ENCODE measurements at regions not wholly inside any gene's neighbourhood (a gene's known extent, or its start where the extent isn't known, plus 50 kb on each side); places are given as distances from the start of the nearest gene placed in this dataset.

DNA sequence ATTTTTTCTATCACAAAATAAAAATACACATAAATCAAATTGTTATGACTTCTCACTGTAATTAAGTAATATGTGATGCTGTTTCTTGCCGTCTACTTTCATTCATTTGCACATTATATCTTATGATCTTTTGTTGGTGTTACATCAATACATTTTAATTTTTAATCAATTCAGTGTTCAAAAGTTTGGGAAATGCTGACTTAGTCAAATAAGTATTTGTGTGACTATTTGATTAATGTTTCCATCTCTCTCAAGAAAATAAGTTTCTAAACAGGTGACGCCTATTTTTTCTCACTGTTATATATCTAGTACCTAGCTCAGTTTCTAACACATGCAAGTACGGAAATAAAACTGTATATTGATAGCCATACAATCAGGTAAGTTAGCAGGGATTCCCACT is 329.5 kb upstream of the KIRREL3 start:
- no peaks in the 10 kb centered on the region for H4K20me1 ChIP-seq (ENCODE audit: control insufficient read depth, insufficient read depth, low read length, poor library complexity, severe bottlenecking)
- no peaks in the 10 kb centered on the region for H3K79me2 ChIP-seq (ENCODE audit: control insufficient read depth, insufficient read depth, low read length)
- peaks cover 0 to 5% (median 0%) of the 10 kb centered on the region in 3 donors for H3K9me3 ChIP-seq (ENCODE audit: control extremely low read depth in 1 of 3, control insufficient read depth in 2 of 3, insufficient read depth in 1 of 3, low read length in 2 of 3)
- H2AFZ ChIP-seq (ENCODE audit: insufficient read depth, low read depth, low read length, poor library complexity, severe bottlenecking) = no peak overlapping the region
- no peak overlapping the region for H3K27ac ChIP-seq (ENCODE audit: low read length in 2 of 2)
- CTCF ChIA-PET = no interaction called here
- no peaks in the 10 kb centered on the region for H3K27me3 Mint-ChIP-seq
- no peak overlapping the region for H3K9ac ChIP-seq (ENCODE audit: low read length)
- no peak overlapping the region for H3K4me3 Mint-ChIP-seq
- no peaks in the 10 kb centered on the region for H3K4me1 Mint-ChIP-seq
- intact Hi-C loops (cut with micrococcal nuclease) = no loop called here
- no peak overlapping the region for H3K27ac Mint-ChIP-seq
- TF ChIP-seq, protein P1, sequence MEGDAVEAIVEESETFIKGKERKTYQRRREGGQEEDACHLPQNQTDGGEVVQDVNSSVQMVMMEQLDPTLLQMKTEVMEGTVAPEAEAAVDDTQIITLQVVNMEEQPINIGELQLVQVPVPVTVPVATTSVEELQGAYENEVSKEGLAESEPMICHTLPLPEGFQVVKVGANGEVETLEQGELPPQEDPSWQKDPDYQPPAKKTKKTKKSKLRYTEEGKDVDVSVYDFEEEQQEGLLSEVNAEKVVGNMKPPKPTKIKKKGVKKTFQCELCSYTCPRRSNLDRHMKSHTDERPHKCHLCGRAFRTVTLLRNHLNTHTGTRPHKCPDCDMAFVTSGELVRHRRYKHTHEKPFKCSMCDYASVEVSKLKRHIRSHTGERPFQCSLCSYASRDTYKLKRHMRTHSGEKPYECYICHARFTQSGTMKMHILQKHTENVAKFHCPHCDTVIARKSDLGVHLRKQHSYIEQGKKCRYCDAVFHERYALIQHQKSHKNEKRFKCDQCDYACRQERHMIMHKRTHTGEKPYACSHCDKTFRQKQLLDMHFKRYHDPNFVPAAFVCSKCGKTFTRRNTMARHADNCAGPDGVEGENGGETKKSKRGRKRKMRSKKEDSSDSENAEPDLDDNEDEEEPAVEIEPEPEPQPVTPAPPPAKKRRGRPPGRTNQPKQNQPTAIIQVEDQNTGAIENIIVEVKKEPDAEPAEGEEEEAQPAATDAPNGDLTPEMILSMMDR (IDR thresholded peaks at IDR 0.05) = no peak
- no peak for TF ChIP-seq EZH2 (IDR thresholded peaks at IDR 0.05; ENCODE audit: borderline replicate concordance, insufficient read depth, low read depth, low read length, poor library complexity, severe bottlenecking)
- ATAC-seq (ENCODE audit: low read depth) = no peak
- H3K4me1 ChIP-seq (ENCODE audit: control insufficient read depth in 2 of 2, insufficient read depth in 2 of 2, low read length in 2 of 2) = no peaks in the 10 kb centered on the region
- DNase-seq = no peak
- H3K9me3 Mint-ChIP-seq (ENCODE audit: insufficient read depth) = peaks cover 3% of the 10 kb centered on the region
- H3K4me3 ChIP-seq (ENCODE audit: control extremely low read depth in 1 of 5, extremely low read depth in 1 of 5, insufficient read depth in 1 of 5, low read depth in 2 of 5, low read length in 4 of 5) = no peak overlapping the region
- no peak overlapping the region for H3K4me2 ChIP-seq (replicated peaks; ENCODE audit: low read depth, low read length, poor library complexity, severe bottlenecking)
- WGBS (ENCODE audit: insufficient coverage) = no CpG with 5 or more reads among the region's 3 CpGs
- no peaks in the 10 kb centered on the region for H3K27me3 ChIP-seq (replicated peaks in 1 of 4; ENCODE audit: control extremely low read depth in 1 of 4, control insufficient read depth in 3 of 4, insufficient read depth in 4 of 4, low read length in 3 of 4)
- POLR2A ChIA-PET = no interaction called here
- H3K36me3 ChIP-seq (replicated peaks in 1 of 2; ENCODE audit: control extremely low read depth in 1 of 2, control insufficient read depth in 1 of 2, extremely low read depth in 1 of 2, insufficient read depth in 2 of 2, low read length in 1 of 2) = no peaks in the 10 kb centered on the region

DNA sequence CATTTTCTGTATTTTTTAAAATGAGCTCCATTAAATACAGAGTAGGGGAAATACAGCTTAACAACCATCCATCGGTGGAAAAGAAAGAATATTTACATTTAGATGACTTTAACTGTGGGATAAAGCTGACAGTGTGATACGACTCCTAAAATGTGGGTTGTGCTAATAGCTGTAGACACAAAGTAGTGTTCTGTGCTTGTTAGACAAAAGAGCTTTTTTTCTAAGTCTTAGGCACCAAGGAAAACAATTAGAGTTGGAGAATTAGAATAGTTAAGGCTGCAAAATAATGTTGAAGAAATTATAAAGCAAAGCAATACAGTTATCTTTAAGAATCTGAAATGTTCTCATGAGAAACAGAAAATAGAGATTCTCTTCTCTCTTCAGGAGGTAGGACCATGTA is 307.7 kb upstream of the KIRREL3 start:
- H3K27me3 Mint-ChIP-seq = no peaks in the 10 kb centered on the region
- DNase-seq (no peak), ATAC-seq (ENCODE audit: low read depth) (no peak)
- H3K4me2 ChIP-seq (replicated peaks; ENCODE audit: low read depth, low read length, poor library complexity, severe bottlenecking) = no peak overlapping the region
- no peaks in the 10 kb centered on the region for H3K27me3 ChIP-seq (replicated peaks in 1 of 4; ENCODE audit: control extremely low read depth in 1 of 4, control insufficient read depth in 3 of 4, insufficient read depth in 4 of 4, low read length in 3 of 4)
- intact Hi-C loops (cut with micrococcal nuclease) = no loop called here
- no peak overlapping the region for H3K4me3 ChIP-seq (ENCODE audit: control extremely low read depth in 1 of 5, extremely low read depth in 1 of 5, insufficient read depth in 1 of 5, low read depth in 2 of 5, low read length in 4 of 5)
- no peak overlapping the region for H3K9ac ChIP-seq (ENCODE audit: low read length)
- ChIA-PET CTCF (no interaction called here), POLR2A (no interaction called here)
- H3K9me3 ChIP-seq (ENCODE audit: control extremely low read depth in 1 of 3, control insufficient read depth in 2 of 3, insufficient read depth in 1 of 3, low read length in 2 of 3) = peaks cover 0 to 4% (median 0%) of the 10 kb centered on the region in 3 donors
- no peaks in the 10 kb centered on the region for H3K79me2 ChIP-seq (ENCODE audit: control insufficient read depth, insufficient read depth, low read length)
- H3K27ac Mint-ChIP-seq = no peak overlapping the region
- H4K20me1 ChIP-seq (ENCODE audit: control insufficient read depth, insufficient read depth, low read length, poor library complexity, severe bottlenecking) = no peaks in the 10 kb centered on the region
- no peaks in the 10 kb centered on the region for H3K4me1 Mint-ChIP-seq
- H3K27ac ChIP-seq (ENCODE audit: low read length in 2 of 2) = no peak overlapping the region
- no peak overlapping the region for H2AFZ ChIP-seq (ENCODE audit: insufficient read depth, low read depth, low read length, poor library complexity, severe bottlenecking)
- H3K36me3 ChIP-seq (replicated peaks in 1 of 2; ENCODE audit: control extremely low read depth in 1 of 2, control insufficient read depth in 1 of 2, extremely low read depth in 1 of 2, insufficient read depth in 2 of 2, low read length in 1 of 2) = no peaks in the 10 kb centered on the region
- 60% methylated on average over 1 of the region's 2 CpGs for WGBS (ENCODE audit: insufficient coverage)
- no peak overlapping the region for H3K4me3 Mint-ChIP-seq
- no peaks in the 10 kb centered on the region for H3K9me3 Mint-ChIP-seq (ENCODE audit: insufficient read depth)
- no peak for TF ChIP-seq EZH2 (IDR thresholded peaks at IDR 0.05; ENCODE audit: borderline replicate concordance, insufficient read depth, low read depth, low read length, poor library complexity, severe bottlenecking)
- TF ChIP-seq, protein P1 (IDR thresholded peaks at IDR 0.05) = no peak
- H3K4me1 ChIP-seq (ENCODE audit: control insufficient read depth in 2 of 2, insufficient read depth in 2 of 2, low read length in 2 of 2) = no peaks in the 10 kb centered on the region

Measured in B cell (primary cell).